ENCODE measurements at regions not wholly inside any gene's neighbourhood (a gene's known extent, or its start where the extent isn't known, plus 50 kb on each side); places are given as distances from the start of the nearest gene placed in this dataset.

DNA sequence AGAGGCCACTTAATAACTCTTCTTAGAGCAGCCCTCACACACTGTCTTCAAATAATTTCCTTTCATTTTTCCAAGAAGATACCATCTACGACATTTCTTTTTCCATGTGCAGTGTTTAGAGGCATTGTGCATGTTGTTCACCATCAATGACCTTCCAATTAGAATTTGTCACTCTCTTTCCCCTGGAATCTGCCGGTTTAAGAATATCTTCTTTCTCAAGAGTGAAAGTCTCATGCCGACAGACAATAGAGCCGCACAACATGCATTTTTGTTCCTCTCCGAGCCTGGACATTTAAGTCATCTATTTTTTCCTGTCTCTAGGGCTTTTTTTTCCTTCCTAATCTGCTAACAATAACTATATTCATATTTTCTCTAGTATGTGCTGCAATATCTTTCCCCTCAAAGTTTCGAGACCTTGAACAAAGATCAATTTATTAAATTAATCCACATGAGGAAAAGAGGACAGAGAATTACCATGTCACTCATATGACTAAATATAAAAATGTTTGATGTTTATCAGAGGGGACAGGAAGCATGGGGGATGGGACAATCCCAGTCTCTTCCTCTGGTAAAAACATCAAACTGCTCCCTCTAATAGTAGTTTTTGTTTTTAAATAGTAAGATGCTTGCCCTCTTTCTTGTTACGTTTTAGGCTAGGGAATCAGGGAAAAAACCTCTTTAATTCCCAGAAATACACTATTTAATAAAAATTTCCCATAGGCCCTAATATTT, 893.4 kb downstream of the C6orf118 start:
- no peaks in the 10 kb centered on the region for H3K27me3 ChIP-seq
- intact Hi-C loops (cut with DNase I), result no loop called here
- TF ChIP-seq, protein P1, sequence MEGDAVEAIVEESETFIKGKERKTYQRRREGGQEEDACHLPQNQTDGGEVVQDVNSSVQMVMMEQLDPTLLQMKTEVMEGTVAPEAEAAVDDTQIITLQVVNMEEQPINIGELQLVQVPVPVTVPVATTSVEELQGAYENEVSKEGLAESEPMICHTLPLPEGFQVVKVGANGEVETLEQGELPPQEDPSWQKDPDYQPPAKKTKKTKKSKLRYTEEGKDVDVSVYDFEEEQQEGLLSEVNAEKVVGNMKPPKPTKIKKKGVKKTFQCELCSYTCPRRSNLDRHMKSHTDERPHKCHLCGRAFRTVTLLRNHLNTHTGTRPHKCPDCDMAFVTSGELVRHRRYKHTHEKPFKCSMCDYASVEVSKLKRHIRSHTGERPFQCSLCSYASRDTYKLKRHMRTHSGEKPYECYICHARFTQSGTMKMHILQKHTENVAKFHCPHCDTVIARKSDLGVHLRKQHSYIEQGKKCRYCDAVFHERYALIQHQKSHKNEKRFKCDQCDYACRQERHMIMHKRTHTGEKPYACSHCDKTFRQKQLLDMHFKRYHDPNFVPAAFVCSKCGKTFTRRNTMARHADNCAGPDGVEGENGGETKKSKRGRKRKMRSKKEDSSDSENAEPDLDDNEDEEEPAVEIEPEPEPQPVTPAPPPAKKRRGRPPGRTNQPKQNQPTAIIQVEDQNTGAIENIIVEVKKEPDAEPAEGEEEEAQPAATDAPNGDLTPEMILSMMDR (IDR thresholded peaks at IDR 0.05), result no peak
- TF ChIP-seq POLR2AphosphoS5 (IDR thresholded peaks at IDR 0.05; ENCODE audit: insufficient read depth in 1 of 2, low read depth in 1 of 2), result no peak
- no peak for TF ChIP-seq POLR2A (IDR thresholded peaks at IDR 0.05)
- no peaks in the 10 kb centered on the region for H3K9me3 ChIP-seq
- no peaks in the 10 kb centered on the region for H3K4me1 ChIP-seq
- no peak for DNase-seq (ENCODE audit: extremely low spot score in 2 of 2)
- no peak overlapping the region for H3K27ac ChIP-seq
- no peaks in the 10 kb centered on the region for H3K36me3 ChIP-seq
- no peak overlapping the region for H3K4me3 ChIP-seq

GRCh38 chr6:164414695-164415094, 894.7 kb downstream of the C6orf118 start:
- TF ChIP-seq POLR2A (IDR thresholded peaks at IDR 0.05), result no peak
- TF ChIP-seq, protein P1 (IDR thresholded peaks at IDR 0.05), result no peak
- no peak for TF ChIP-seq POLR2AphosphoS5 (IDR thresholded peaks at IDR 0.05; ENCODE audit: insufficient read depth in 1 of 2, low read depth in 1 of 2)

DNA sequence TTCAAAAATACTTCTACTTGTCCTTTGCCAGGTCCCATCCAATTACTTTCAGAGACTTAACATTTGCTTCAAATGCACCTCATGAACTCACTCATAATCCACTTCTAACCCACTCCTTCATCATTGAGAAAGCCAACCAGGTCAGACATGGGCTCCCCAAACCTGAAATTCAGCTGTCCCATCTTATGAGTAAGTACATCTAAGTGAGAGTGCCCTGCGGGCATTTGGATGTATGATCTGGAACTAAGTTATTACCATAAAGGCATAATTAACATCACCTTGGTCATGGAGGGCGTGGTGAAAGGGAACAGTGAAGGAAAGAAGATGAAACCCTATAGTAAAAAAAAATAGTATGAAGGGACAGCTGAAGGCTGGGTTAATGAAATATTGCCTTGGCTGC, 896.8 kb downstream of the C6orf118 start:
- intact Hi-C loops (cut with DNase I), result no loop called here
- no peak overlapping the region for H3K4me3 ChIP-seq
- DNase-seq (ENCODE audit: extremely low spot score in 2 of 2), result no peak
- H3K27me3 ChIP-seq, result no peaks in the 10 kb centered on the region
- no peak overlapping the region for H3K27ac ChIP-seq
- no peaks in the 10 kb centered on the region for H3K9me3 ChIP-seq
- no peaks in the 10 kb centered on the region for H3K36me3 ChIP-seq
- H3K4me1 ChIP-seq, result no peaks in the 10 kb centered on the region
- TF ChIP-seq, protein P1 (IDR thresholded peaks at IDR 0.05), result no peak
- no peak for TF ChIP-seq POLR2AphosphoS5 (IDR thresholded peaks at IDR 0.05; ENCODE audit: insufficient read depth in 1 of 2, low read depth in 1 of 2)
- no peak for TF ChIP-seq POLR2A (IDR thresholded peaks at IDR 0.05)

More at GRCh38 chr6:164414695-164415094, 894.7 kb downstream of the C6orf118 start:
- H3K4me3 ChIP-seq, result no peak overlapping the region
- DNase-seq (ENCODE audit: extremely low spot score in 2 of 2), result no peak
- H3K4me1 ChIP-seq, result no peaks in the 10 kb centered on the region
- no peaks in the 10 kb centered on the region for H3K27me3 ChIP-seq
- H3K36me3 ChIP-seq, result no peaks in the 10 kb centered on the region
- no peaks in the 10 kb centered on the region for H3K9me3 ChIP-seq
- intact Hi-C loops (cut with DNase I), result no loop called here
- H3K27ac ChIP-seq, result no peak overlapping the region

GRCh38 chr6:164410017-164410416, 899.4 kb downstream of the C6orf118 start:
- no peak for DNase-seq (ENCODE audit: extremely low spot score in 2 of 2)
- intact Hi-C loops (cut with DNase I), result no loop called here
- Histone ChIP-seq H3K27ac (no peak overlapping the region), H3K27me3 (no peaks in the 10 kb centered on the region), H3K4me1 (peaks cover 4% of the 10 kb centered on the region), H3K4me3 (no peak overlapping the region), H3K36me3 (no peaks in the 10 kb centered on the region), H3K9me3 (no peaks in the 10 kb centered on the region)
- TF ChIP-seq POLR2AphosphoS5 (IDR thresholded peaks at IDR 0.05; ENCODE audit: insufficient read depth in 1 of 2, low read depth in 1 of 2) (no peak), POLR2A (IDR thresholded peaks at IDR 0.05) (no peak)
- TF ChIP-seq, protein P1 (IDR thresholded peaks at IDR 0.05), result no peak

- intact Hi-C loops (cut with DNase I), result no loop called here
- H3K9me3 ChIP-seq, result no peaks in the 10 kb centered on the region
- TF ChIP-seq, protein P1 (IDR thresholded peaks at IDR 0.05), result no peak
- TF ChIP-seq POLR2AphosphoS5 (IDR thresholded peaks at IDR 0.05; ENCODE audit: insufficient read depth in 1 of 2, low read depth in 1 of 2) (no peak), POLR2A (IDR thresholded peaks at IDR 0.05) (no peak)
- H3K4me3 ChIP-seq, result no peak overlapping the region
- H3K36me3 ChIP-seq, result no peaks in the 10 kb centered on the region
- peaks cover 4% of the 10 kb centered on the region for H3K4me1 ChIP-seq
- H3K27me3 ChIP-seq, result no peaks in the 10 kb centered on the region
- DNase-seq (ENCODE audit: extremely low spot score in 2 of 2), result no peak
- H3K27ac ChIP-seq, result no peak overlapping the region
These were observed 899.9 kb downstream of the C6orf118 start for GRCh38 chr6:164409309-164410009.
